GM20000 (cell line): ENCODE measurements at regions not wholly inside any gene's neighbourhood (a gene's known extent, or its start where the extent isn't known, plus 50 kb on each side); places are given as distances from the start of the nearest gene placed in this dataset.
"Not testable (repeated sequence)": the region's sequence is repeated elsewhere in the genome, so short reads cannot be mapped to it uniquely, and the experiment has no call there.

Experiments
- DNase-seq: peaks from one replicate; pipeline ENCODE4 v3.0.0; 2012; ENCODE audit warnings: low spot score
- CTCF ChIP-seq: IDR thresholded peaks from 2 replicates; pipeline ENCODE4 v1.5.1; 2012; ENCODE audit warnings: mild to moderate bottlenecking, control low read depth; ENCODE audit errors: extremely low read depth, missing control alignments

GRCh38 chr1:73862355-73862754 is 335.6 kb downstream of the LRRIQ3 start:
- TF ChIP-seq CTCF: no peak
- no peak for DNase-seq

GRCh38 chr1:73860421-73860950 is 337.5 kb downstream of the LRRIQ3 start:
- no peak for DNase-seq

DNA sequence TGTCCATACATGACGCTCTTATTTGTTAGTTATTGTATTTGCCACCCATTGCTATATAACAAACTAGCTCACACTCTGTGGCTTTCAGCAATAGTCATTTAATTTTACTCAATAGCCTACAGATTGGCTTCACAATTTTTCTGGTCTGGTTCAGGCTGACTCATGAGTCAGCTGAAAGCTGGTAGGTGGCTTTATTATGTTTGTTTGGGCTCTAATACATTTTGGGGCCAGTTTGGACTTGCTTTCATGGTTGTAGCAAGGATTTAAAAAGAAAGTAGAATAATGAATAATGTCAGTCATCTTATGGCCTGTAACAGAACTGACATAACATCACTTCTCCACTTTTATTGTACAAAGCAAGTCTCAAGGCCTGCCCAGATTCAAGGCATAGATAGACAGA is 338.7 kb downstream of the LRRIQ3 start:
- TF ChIP-seq CTCF: no peak
- DNase-seq: no peak

More at GRCh38 chr1:73860421-73860950, 337.5 kb downstream of the LRRIQ3 start:
- no peak for TF ChIP-seq CTCF

DNA sequence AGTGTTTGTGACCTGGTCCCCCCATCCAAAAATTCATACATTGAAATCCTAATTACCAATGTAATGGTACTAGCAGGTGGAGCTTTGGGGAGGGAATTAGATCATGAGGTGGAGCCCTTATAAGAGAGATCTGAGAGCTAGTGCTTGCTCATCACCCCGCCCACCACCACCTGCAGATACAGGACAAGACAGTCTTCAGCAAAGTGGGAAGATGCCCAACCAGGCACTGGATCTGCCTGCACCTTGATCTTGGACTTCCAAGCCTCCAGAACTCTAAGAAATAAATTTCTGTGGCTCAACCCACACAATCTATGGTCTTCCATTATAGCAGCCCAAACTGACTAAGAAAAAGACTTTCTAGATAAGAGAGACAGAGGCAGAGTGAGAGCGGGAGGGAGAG is 343.4 kb downstream of the LRRIQ3 start:
- TF ChIP-seq CTCF: no peak
- DNase-seq: no peak

DNA sequence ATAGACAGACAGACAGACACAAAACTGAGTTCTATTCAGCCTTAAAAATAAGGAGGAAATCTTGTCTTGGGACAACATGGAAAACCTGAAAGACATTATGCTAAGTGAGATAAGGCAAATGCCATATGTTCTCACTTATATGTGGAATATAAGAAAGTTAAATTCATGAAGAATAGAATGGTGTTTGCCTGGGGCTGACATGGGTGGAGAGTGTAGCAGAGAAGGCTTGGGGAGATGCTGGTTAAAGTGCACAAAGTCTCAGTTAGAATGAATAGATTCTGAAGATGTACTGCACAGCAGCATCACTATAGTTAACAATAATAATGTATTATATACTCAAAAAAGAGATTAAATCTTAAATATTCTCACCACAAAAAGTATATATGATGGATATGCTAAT is 355.5 kb downstream of the LRRIQ3 start:
- TF ChIP-seq CTCF: no peak
- DNase-seq: no peak

GRCh38 chr1:73839922-73840321 is 358.1 kb downstream of the LRRIQ3 start:
- no peak for DNase-seq
- TF ChIP-seq CTCF: peak; percentile 24

GRCh38 chr1:73832276-73833181 is 365.4 kb downstream of the LRRIQ3 start:
- TF ChIP-seq CTCF: no peak

DNA sequence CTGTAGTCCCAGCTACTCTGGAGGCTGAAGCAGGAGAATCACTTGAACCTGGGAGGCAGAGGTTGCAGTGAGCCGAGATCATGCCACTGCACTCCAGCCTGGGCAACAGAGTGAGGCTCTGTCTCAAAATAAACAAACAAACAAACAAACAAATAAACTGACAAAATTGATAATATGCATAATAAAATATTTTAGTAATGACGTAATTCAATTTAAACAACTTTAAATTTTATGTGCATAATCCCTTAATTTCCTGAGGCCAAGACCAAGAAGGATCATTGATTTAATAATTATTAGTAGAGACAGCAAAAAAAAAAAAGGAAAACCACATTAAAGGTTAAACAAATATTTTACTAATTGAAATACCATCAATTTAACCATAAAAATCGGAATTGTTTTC is 370.7 kb downstream of the LRRIQ3 start:
- not testable (repeated sequence) for DNase-seq

More at GRCh38 chr1:73832276-73833181, 365.4 kb downstream of the LRRIQ3 start:
- no peak for DNase-seq
